ENCODE measurements at regions not wholly inside any gene's neighbourhood (a gene's known extent, or its start where the extent isn't known, plus 50 kb on each side); places are given as distances from the start of the nearest gene placed in this dataset.

DNA sequence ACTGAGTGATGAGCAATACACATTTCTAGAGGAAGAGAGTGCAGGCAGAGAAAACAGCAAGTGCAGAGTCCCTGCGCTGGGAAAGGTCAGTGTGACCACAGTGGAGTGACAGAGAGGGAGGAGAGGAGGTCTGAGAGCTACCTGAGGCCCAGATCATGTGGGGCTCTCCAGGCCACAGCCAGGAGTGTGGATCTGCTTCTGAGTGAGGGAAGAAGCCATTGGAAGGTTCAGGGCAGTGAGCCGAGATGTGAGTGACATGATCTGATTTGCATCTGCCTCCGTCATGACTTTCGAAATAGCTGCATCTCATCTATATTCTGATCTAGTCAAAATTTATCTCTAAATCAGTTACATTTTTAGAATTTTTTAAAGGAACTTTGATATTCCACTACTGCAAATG lies 367.1 kb downstream of the PREX1 start:
- no peaks in the 10 kb centered on the region for H3K27me3 ChIP-seq (ENCODE audit: insufficient read depth, low read depth, severe bottlenecking)
- H3K27ac ChIP-seq = no peak overlapping the region
- H3K36me3 ChIP-seq = no peaks in the 10 kb centered on the region
- TF ChIP-seq, protein P1, sequence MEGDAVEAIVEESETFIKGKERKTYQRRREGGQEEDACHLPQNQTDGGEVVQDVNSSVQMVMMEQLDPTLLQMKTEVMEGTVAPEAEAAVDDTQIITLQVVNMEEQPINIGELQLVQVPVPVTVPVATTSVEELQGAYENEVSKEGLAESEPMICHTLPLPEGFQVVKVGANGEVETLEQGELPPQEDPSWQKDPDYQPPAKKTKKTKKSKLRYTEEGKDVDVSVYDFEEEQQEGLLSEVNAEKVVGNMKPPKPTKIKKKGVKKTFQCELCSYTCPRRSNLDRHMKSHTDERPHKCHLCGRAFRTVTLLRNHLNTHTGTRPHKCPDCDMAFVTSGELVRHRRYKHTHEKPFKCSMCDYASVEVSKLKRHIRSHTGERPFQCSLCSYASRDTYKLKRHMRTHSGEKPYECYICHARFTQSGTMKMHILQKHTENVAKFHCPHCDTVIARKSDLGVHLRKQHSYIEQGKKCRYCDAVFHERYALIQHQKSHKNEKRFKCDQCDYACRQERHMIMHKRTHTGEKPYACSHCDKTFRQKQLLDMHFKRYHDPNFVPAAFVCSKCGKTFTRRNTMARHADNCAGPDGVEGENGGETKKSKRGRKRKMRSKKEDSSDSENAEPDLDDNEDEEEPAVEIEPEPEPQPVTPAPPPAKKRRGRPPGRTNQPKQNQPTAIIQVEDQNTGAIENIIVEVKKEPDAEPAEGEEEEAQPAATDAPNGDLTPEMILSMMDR (IDR thresholded peaks at IDR 0.05; ENCODE audit: low read depth, low read length) = no peak
- no peaks in the 10 kb centered on the region for H3K9me3 ChIP-seq (ENCODE audit: severe bottlenecking)
- no peak overlapping the region for H3K4me3 ChIP-seq (ENCODE audit: low read depth, low read length)
- no peak for DNase-seq

DNA sequence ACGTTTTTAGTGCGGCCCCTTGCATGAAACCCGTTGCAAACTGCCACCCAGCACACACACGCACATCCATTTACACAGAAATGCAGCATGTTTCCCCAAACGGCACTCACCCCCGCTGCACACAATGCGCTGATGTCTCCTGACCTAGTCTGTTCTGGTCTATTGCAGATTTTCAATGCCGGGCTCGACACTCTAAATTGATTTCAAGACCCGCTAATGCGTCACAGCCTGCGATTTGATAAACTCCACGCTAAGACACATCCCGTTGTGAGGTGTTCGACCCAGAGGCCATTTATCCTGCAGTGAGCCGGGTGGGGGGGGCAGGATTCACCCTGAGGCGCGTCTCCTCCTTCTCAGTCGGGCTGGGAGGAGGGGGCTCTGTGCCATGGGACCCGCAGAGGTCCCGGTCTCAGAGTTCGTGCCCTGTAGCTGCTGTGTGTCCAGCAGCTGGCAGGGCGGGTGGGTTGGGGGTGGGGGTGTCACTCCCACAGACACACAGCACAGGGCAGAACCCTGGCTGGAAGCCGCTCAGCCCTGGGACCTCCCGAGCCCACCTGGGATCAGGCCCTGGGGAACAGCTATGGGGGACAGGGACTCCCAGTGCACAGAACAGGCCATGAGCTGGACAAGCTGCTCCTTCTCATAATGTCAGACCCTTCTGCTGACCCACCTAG lies 367.9 kb downstream of the PREX1 start:
- H3K9me3 ChIP-seq (ENCODE audit: severe bottlenecking) = no peaks in the 10 kb centered on the region
- H3K36me3 ChIP-seq = no peaks in the 10 kb centered on the region
- DNase-seq = no peak
- TF ChIP-seq, protein P1 (IDR thresholded peaks at IDR 0.05; ENCODE audit: low read depth, low read length) = no peak
- no peak overlapping the region for H3K4me3 ChIP-seq (ENCODE audit: low read depth, low read length)
- no peak overlapping the region for H3K27ac ChIP-seq
- no peaks in the 10 kb centered on the region for H3K27me3 ChIP-seq (ENCODE audit: insufficient read depth, low read depth, severe bottlenecking)

DNA sequence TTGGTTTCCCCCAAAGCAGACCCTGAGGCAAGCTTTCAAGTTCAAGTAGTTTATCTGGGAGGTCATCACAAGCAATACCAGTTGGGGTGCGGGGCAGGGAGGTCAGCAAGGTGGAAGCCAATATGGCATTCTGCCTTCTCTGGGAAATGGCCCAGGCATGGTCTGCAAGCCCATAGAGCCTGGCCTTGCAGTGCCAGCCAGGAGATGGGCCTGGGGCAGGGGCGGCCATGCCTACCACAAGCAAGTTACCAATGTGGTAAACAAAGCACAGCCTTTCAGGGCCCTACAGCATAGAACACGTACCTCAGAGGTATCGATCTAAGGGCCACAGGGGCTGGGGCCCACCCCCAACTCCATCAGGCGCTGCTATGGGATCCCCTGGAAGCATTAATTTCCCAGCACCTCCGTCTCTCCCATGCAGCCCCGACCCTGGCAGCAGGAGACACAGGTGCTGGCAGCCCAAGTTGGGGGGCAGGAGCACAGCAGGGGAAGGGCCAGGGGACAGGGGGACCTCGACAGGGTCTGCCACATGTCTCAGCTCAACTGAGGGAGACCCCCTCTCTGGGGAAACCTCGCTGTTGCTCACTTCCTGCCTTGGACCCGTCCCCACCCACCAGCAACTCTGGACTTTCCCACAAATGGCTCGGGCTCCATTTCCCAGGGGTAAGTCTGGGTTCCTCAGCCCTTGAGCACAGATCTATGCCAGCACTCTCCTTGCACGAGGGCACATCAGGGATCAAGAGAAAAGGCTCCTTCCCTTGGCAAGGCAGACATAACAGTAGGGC lies 369.0 kb downstream of the PREX1 start:
- TF ChIP-seq, protein P1 (IDR thresholded peaks at IDR 0.05; ENCODE audit: low read depth, low read length) = no peak
- H3K9me3 ChIP-seq (ENCODE audit: severe bottlenecking) = no peaks in the 10 kb centered on the region
- no peaks in the 10 kb centered on the region for H3K36me3 ChIP-seq
- H3K27me3 ChIP-seq (ENCODE audit: insufficient read depth, low read depth, severe bottlenecking) = no peaks in the 10 kb centered on the region
- no peak overlapping the region for H3K27ac ChIP-seq
- no peak overlapping the region for H3K4me3 ChIP-seq (ENCODE audit: low read depth, low read length)
- no peak for DNase-seq

DNA sequence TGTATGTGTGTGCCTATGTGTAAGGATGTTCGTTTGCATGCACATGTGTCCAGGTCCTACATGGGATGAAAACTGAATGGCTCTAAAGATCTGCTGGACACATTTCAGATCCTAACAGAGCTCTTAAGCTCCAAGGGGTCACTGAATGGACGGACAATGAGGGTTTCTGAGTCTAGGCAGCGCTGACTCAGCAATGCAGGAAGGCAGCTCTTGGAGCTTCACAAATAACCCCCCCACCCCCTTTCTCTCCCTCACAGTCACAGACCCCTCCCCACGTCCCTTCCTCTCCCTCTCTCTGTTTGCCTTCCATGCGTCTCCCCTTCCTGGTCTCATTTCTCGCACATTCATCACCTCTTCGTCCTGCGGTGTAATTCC lies 369.8 kb downstream of the PREX1 start:
- H3K27me3 ChIP-seq (ENCODE audit: insufficient read depth, low read depth, severe bottlenecking) = no peaks in the 10 kb centered on the region
- H3K36me3 ChIP-seq = no peaks in the 10 kb centered on the region
- no peaks in the 10 kb centered on the region for H3K9me3 ChIP-seq (ENCODE audit: severe bottlenecking)
- DNase-seq = no peak
- no peak overlapping the region for H3K27ac ChIP-seq
- TF ChIP-seq, protein P1 (IDR thresholded peaks at IDR 0.05; ENCODE audit: low read depth, low read length) = no peak
- H3K4me3 ChIP-seq (ENCODE audit: low read depth, low read length) = no peak overlapping the region

DNA sequence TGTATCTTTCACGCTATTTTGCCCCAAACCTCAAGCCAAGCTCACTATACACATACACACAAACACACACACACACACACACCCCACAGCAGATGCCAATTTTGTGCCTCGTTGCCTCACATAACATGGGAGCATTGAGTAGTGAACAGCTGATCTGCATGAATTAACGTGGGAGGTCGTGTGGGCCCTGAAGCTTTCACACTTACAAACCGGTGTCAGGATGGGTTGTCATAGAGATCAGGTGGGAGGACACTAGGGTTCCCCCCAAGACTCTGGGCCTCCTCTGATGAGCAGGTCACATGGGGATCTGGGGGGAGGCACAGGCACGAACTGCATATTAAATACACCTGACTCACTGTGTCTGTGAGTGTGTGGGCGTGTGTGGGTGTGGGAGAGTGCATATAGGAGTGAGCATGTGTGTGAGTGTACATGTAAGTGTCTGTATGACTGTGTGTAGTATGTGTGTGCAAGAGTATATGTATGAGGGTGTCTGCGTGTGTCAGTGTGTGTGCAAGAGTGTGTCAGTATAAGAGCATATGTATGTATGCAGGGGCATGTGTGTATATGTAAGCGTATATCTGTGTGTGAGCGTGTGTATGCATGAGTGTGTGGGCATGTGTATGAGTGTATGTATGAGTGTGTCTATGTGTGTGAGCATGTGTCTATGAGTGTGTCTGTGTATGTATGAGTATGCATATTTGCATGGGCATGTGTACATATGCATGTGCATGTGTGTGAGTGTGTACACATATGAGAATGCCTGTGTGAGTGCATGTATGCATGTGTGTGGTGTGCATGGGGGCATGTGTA lies 370.4 kb downstream of the PREX1 start:
- Histone ChIP-seq H3K36me3 (no peaks in the 10 kb centered on the region), H3K9me3 (ENCODE audit: severe bottlenecking) (no peaks in the 10 kb centered on the region), H3K27me3 (ENCODE audit: insufficient read depth, low read depth, severe bottlenecking) (no peaks in the 10 kb centered on the region), H3K27ac (no peak overlapping the region; the same call in 1 of the 2 replicates), H3K4me3 (ENCODE audit: low read depth, low read length) (no peak overlapping the region)
- DNase-seq = no peak
- TF ChIP-seq, protein P1 (IDR thresholded peaks at IDR 0.05; ENCODE audit: low read depth, low read length) = no peak

Measured in WERI-Rb-1 (cell line).